ENCODE measurements at regions not wholly inside any gene's neighbourhood (a gene's known extent, or its start where the extent isn't known, plus 50 kb on each side); places are given as distances from the start of the nearest gene placed in this dataset.
"Not testable (repeated sequence)": the region's sequence is repeated elsewhere in the genome, so short reads cannot be mapped to it uniquely, and the experiment has no call there.

DNA sequence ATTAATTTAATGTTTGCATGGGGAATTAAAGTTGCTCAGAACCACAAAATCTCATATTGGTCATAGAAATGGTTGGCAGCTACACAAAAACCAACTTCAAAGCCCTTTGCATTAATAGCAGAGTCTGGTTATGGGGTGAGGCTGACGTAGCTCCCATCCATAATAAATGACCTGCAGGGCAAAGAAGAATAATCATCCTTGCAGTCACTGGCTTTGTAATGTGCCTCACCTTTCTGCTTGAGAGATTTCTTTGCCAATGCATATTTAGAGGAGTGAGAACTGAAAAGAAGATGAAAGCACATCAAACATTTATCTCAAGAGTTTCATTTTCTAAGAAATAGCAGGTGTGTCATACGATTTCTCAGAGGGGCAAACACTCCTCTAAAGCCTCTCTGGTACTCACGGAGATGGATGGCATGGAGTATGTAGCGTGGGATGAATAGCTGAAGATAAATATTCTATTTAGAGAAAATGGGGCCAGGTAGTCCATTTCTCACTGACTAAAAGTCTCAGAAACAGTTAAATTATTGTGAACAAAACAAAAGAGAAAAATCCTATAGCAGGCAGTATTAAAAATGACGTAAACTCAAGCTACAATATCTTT lies 1491.9 kb downstream of the FAM181B start:
- no peak for DNase-seq

GRCh38 chr11:81237139-81237538 lies 1496.5 kb downstream of the FAM181B start:
- DNase-seq: no peak

DNA sequence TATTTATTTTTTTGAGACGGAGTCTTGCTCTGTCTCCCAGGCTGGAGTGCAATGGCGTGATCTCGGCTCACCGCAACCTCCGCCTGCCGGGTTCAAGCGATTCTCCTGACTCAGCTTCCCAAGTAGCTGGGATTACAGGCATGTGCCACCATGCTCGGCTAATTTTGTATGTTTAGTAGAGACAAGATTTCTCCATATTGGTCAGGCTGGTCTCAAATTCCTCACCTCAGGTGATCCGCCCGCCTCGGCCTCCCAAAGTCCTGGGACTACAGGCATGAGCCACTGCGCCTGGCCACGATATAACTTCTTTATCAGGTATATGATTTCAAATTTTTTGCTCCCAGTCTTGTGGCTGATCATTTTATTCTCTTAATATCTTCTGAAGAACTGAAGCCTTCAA lies 1506.3 kb downstream of the FAM181B start:
- not testable (repeated sequence) for DNase-seq

DNA sequence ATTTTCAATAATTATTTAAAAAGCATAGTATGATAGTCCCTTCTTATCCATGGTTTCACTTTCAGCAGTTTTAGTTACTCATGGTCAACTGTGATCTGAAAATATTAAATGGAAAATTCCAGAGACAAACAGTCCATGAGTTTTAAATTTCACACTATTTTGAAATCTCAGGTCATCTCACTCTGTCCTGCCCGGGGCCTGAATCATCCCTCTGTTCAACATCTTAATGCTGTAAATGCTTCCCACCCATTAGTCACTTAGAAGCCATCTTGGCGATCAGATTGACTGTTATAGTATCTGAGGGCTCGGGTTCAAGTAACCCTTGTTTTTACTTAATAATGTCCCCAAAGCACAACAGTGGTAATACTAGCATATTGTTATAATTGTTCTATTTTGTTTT lies 1509.3 kb downstream of the FAM181B start:
- DNase-seq: no peak

GRCh38 chr11:81222491-81222890 lies 1511.2 kb downstream of the FAM181B start:
- DNase-seq: no peak

DNA sequence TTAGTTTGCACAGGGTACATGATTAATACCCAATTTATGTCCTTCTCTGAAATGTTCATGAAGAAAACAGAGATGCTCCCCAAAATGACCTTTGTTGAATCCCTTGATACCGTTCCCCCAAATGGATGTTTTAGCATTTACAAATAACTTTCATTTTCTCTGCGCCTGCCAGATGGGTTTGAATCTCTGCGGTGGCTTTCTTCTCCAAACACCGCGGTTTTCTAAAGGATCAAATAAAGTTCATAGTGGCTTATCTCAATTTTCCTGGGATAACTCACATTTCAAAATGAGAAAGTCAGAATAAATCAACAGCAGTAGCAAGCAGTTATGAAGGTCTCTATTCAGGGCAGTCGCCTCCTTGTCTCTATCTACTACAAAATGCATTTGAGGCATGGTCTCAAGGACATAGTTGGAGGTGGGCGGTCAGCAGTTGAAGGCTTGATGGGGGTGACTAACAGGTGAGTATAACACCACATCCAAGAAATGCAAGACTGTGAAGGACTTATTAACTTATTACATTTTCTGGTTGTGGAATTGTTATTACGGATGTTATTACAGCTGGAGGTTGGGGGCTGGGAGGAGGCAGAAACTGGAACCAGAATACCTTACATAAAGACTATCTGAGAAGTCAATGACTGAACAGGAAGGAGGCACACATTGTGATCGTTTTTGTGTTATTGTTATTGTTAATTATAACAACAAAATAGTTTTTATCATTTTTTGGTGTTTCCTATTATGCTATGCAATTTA lies 1513.3 kb downstream of the FAM181B start:
- DNase-seq: peak; percentile 7

DNA sequence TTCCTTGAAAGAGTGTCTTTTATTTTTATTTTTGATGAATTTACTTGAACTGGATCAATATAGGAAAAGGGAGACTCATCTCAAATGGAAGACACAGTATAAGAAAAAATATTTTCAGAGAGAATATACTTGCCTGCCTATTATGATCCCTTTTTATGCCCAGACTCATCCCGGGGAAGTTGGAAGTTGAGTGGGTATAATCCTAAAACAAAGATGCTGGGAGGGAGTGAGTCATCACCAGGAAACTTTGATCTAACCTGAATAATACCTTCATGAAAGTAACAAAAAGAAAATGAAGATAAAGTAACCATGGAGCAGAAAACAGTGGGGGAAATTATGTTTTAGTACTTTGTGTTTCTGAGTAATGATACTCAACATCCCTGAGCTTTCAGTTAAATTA lies 1514.0 kb downstream of the FAM181B start:
- DNase-seq: no peak

- no peak for DNase-seq
These were observed 1515.2 kb downstream of the FAM181B start for GRCh38 chr11:81218440-81218839.

GRCh38 chr11:81211050-81211449 lies 1522.6 kb downstream of the FAM181B start:
- DNase-seq: no peak

DNA sequence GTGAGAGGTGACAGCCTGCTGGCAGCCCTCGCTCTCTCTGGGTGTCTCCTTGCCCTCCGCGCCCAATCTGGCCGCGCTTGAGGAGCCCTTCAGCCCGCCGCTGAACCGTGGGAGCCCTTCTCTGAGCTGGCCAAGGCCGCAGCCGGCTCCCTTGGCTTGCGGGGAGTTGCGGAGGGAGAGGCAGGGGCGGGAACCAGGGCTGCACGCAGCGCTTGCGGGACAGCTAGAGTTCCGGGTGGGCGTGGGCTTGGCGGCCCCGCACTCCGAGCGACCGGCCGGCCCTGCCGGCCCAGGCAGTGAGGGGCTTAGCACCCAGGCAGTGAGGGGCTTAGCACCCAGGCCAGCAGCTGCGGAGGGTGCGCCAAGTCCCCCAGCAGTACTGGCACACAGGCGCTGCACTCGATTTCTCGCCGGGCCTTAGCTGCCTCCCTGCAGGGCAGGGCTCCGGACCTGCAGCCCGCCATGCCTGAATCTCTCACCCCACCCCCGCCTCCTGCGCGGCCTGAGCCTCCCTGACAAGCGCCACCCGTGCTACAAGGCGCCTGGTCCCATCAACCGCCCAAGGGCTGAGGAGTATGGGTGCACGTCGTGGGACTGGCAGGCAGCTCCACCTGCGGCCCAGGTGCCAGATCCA lies 1526.1 kb downstream of the FAM181B start:
- no peak for DNase-seq

DNA sequence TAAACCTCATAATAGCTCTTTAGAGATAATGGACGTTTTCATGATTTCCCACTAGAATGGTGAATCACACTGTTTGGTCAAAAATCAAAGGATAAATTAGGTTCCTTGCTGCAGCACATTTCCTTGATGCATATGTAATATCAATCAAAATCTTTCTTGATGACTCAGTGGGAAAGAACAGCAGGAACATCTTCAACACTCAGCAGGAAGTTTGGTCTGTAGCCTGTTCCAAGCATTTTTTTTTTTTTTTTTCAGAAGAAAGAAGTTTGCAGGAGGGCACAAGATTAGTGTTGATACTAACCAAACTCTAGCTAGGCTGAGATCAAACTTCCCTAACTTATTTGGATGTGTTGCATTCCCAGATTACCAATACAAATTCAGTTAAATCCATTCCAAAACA lies 1529.8 kb downstream of the FAM181B start:
- no peak for DNase-seq

- no peak for DNase-seq
These were observed 1536.3 kb downstream of the FAM181B start for GRCh38 chr11:81197396-81197795.

DNA sequence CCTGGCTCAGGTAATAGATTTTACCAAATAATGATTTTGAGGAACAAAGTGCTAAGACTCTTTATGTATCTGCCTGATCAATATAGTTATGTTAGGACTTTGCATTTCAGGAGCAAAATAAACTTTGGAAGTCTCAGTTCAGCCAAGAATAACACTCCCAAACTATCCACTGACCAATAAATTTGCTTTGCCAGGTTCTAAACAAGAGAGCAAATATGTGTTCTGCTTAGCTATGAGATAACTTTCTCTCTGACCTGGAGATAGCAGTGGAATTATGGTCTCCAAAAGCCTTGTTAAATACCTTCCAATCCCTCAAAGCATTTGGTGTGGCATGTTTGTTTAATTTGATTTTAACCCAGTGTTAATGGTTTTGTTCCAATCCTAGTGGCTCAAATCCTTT lies 1541.1 kb downstream of the FAM181B start:
- DNase-seq: no peak

GRCh38 chr11:81190546-81190945 lies 1543.1 kb downstream of the FAM181B start:
- no peak for DNase-seq

GRCh38 chr11:81187033-81187432 lies 1546.6 kb downstream of the FAM181B start:
- not testable (repeated sequence) for DNase-seq

GRCh38 chr11:81174646-81175330 lies 1558.9 kb downstream of the FAM181B start:
- DNase-seq: no peak

GRCh38 chr11:81165164-81165563 lies 1568.5 kb downstream of the FAM181B start:
- DNase-seq: no peak

DNA sequence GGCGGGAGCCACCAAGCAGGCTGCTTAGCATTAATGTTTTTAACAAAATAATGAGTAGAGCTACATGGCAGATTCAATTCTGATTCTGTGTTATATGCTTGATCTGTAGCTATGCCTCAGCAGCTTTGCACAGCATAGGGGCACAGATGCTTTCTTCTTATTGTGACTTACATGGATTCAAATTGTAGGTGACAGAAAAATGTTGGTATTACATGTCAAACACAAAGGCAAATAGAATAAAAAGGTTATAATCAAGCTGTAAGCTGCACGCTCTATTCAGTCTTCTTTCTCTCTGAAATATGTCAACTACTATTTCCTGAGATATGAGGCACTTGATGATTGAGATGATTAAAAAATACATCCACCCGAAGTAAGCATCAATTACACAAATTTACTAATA lies 1573.8 kb downstream of the FAM181B start:
- DNase-seq: no peak

- DNase-seq: no peak
These were observed 1598.1 kb downstream of the FAM181B start for GRCh38 chr11:81135570-81135969.

- no peak for DNase-seq
These were observed 1604.0 kb downstream of the FAM181B start for GRCh38 chr11:81129618-81130017.

DNA sequence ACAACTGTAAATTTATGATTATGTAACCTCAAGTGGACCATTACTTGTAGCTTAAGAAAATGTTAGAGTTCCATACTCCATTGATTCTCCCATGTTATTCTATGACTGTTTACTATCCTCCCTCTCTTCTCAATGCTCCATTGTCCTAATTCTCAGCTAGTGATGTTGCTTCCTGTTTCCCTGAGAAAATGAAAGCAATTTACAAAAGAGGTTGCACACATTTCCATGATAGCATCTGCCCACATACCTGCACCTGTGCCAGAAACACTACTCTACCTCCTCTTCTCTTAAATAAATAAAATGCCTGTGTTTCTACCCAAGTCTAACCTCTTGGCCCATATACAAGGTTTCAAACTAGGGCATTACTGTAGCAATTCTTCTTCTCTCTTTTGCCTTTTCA lies 1620.9 kb downstream of the FAM181B start:
- no peak for DNase-seq

DNA sequence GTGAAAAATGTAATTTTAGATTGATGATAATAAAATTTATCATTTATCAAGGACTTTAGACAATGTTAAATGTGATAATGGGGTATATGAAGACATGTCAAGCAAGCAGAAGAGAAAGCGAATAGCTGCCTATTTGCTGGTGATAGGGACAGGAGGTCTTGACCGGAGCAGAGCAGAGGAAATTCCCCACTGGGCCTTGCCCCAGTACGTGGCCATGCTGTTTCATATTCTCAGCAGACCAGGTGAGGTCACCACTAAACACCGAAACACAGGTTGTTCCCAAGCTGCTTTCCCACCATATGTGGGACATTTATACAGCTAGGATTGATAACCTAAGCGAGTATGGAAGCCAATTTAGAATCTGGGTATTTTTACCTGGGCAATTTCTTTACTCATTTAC lies 1629.6 kb downstream of the FAM181B start:
- DNase-seq: no peak

- DNase-seq: no peak
These were observed 1635.2 kb downstream of the FAM181B start for GRCh38 chr11:81098471-81098870.

GRCh38 chr11:81092522-81092921 lies 1641.1 kb downstream of the FAM181B start:
- no peak for DNase-seq
